ENCODE measurements at regions not wholly inside any gene's neighbourhood (a gene's known extent, or its start where the extent isn't known, plus 50 kb on each side); places are given as distances from the start of the nearest gene placed in this dataset.

GRCh38 chr2:59701271-59701994, 852.0 kb downstream of the BCL11A start:
- no peaks in the 10 kb centered on the region for H3K27me3 ChIP-seq (ENCODE audit: insufficient read depth in 3 of 3, low read length in 2 of 3)
- no peak overlapping the region for H3K4me3 ChIP-seq
- H3K4me1 ChIP-seq, result no peaks in the 10 kb centered on the region
- no peak for TF ChIP-seq CTCF (IDR thresholded peaks at IDR 0.05)
- no peaks in the 10 kb centered on the region for H3K9me3 ChIP-seq
- 72 to 78% (median 76%) methylated on average over 3 of the region's 3 CpGs for WGBS, 3 donors
- no peak for ATAC-seq
- no peaks in the 10 kb centered on the region for H3K36me3 ChIP-seq (ENCODE audit: insufficient read depth in 1 of 2, low read depth in 1 of 2)
- intact Hi-C loops (cut with DNase I), result no loop called here
- no peak for DNase-seq
- no peak overlapping the region for H3K27ac ChIP-seq

- TF ChIP-seq CTCF (IDR thresholded peaks at IDR 0.05), result no peak
- no peak overlapping the region for H3K4me3 ChIP-seq
- no peak overlapping the region for H3K27ac ChIP-seq
- no peaks in the 10 kb centered on the region for H3K27me3 ChIP-seq (ENCODE audit: insufficient read depth in 3 of 3, low read length in 2 of 3)
- intact Hi-C loops (cut with DNase I), result no loop called here
- DNase-seq, result no peak
- 12 to 29% (median 25%) methylated on average over 1 of the region's 1 CpG for WGBS, 3 donors
- no peaks in the 10 kb centered on the region for H3K36me3 ChIP-seq (ENCODE audit: insufficient read depth in 1 of 2, low read depth in 1 of 2)
- no peaks in the 10 kb centered on the region for H3K4me1 ChIP-seq
- ATAC-seq, result no peak
- no peaks in the 10 kb centered on the region for H3K9me3 ChIP-seq
Observed at GRCh38 chr2:59694176-59694575, 859.3 kb downstream of the BCL11A start.

- Histone ChIP-seq H3K27ac (no peak overlapping the region), H3K9me3 (no peaks in the 10 kb centered on the region), H3K4me3 (no peak overlapping the region), H3K36me3 (ENCODE audit: insufficient read depth in 1 of 2, low read depth in 1 of 2) (no peaks in the 10 kb centered on the region), H3K27me3 (ENCODE audit: insufficient read depth in 3 of 3, low read length in 2 of 3) (no peaks in the 10 kb centered on the region), H3K4me1 (no peaks in the 10 kb centered on the region)
- TF ChIP-seq CTCF (IDR thresholded peaks at IDR 0.05), result no peak
- DNase-seq (no peak), ATAC-seq (peak in 1 of 4 donors; percentile 42)
- WGBS, 3 donors, result 26 to 45% (median 30%) methylated on average over 2 of the region's 2 CpGs
- intact Hi-C loops (cut with DNase I), result no loop called here
Observed at GRCh38 chr2:59693231-59693959, 860.1 kb downstream of the BCL11A start.

GRCh38 chr2:59691518-59692190, 861.8 kb downstream of the BCL11A start:
- no peaks in the 10 kb centered on the region for H3K4me1 ChIP-seq
- 25 to 51% (median 33%) methylated on average over 3 of the region's 3 CpGs for WGBS, 3 donors
- no peaks in the 10 kb centered on the region for H3K36me3 ChIP-seq (ENCODE audit: insufficient read depth in 1 of 2, low read depth in 1 of 2)
- no peak for TF ChIP-seq CTCF (IDR thresholded peaks at IDR 0.05)
- DNase-seq (no peak), ATAC-seq (peak; percentile 75 to 98 (median 94))
- H3K4me3 ChIP-seq, result no peak overlapping the region
- peak overlapping the region; percentile 52 for H3K27ac ChIP-seq
- intact Hi-C loops (cut with DNase I), result no loop called here
- peaks cover 5% of the 10 kb centered on the region for H3K9me3 ChIP-seq
- H3K27me3 ChIP-seq (ENCODE audit: insufficient read depth in 3 of 3, low read length in 2 of 3), result no peaks in the 10 kb centered on the region
